Fibroblast of peridontal ligament (primary cell): ENCODE measurements at regions not wholly inside any gene's neighbourhood (a gene's known extent, or its start where the extent isn't known, plus 50 kb on each side); places are given as distances from the start of the nearest gene placed in this dataset.

Experiments used
- DNase-seq: peaks from one replicate; pipeline ENCODE4 v3.0.0-alpha.2; 2010; ENCODE audit errors: extremely low read depth

DNA sequence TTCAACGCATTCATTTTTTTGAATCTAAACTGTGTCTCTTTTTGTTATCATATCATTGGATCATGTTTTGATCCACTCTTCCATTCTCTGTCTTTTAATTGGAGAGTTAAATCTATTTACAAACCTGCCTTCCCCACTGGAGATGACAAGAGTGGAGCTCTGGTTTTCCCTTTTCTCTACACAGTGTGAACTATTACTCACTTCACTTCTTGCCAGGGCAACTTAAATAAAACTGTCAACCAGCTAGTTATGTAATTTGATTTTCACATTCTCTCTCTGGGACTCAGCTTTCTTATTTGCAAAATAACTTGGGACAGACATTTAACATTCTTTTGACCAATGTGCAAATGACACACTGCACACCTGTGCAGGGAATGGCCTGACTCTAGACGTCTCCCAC lies 230.8 kb upstream of the CST7 start:
- DNase-seq, result no peak

DNA sequence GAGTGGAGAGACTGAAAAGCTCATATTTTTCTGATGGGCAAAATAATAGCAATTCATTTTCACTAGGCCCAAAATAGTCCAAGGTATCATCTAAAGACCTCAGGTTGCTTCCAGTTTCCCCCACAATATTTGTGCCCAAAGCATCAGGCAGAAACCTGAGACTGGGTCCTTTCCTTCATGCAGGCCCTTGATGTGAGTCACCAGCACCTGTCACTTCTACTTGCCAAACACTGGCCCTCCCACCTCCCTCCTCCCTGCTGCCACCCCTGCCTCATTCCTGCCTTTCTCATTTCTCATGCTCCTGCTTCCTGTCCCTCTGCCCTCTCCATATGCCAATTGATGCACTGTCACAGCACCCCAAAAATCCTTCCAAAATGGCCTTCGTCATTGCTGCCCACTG lies 230.4 kb upstream of the CST7 start:
- no peak for DNase-seq

DNA sequence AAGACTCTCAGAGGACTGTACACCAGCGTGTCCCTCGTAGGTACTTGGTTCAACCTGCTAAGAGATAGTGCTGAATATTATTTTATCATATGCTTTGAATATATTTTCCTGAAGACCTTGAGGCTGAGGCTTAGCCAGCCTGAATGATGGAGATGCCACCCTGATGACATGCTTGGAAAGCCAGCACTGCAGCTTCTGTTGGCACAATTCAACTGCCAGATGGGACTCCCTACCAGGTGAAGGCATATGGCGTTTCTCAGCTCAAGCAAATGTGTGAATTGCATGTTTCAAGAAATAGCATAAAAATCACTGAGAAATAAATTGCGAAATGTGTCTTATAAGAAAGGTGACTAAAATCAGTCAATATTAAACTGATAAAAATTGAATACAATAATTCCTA lies 228.1 kb upstream of the CST7 start:
- DNase-seq, result no peak

DNA sequence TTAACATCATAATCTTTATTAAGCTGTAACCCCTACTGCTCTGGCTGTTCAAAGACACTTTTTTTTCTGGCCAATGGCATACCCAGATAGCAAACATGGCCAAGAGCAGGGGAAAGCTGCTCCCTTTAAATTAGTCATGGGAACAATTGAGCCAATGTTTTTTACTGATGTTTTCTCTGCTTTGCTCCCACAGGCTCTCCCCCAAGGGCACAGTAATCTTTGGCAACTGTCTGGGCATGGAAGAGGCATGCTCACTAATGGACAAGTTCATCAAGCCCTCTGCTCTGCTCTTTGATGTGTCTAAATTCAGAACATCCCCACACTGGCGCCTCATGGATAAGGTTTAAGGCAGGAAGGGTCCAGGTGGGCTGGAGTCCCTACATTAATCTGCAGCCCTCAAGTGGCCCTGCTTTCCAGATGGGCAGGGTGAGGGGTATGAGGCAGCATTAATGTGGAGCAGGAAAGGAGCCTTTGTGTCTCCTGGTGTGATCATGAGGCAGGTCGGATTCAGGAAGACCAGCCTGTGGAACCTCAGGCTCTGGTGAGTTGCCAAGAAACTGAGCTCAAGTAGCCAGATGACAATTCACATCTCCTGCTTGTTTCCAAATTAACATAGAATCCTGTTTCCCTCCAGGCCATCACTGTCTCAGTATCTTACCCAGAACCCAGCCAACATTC lies 227.0 kb upstream of the CST7 start:
- DNase-seq, result no peak

DNA sequence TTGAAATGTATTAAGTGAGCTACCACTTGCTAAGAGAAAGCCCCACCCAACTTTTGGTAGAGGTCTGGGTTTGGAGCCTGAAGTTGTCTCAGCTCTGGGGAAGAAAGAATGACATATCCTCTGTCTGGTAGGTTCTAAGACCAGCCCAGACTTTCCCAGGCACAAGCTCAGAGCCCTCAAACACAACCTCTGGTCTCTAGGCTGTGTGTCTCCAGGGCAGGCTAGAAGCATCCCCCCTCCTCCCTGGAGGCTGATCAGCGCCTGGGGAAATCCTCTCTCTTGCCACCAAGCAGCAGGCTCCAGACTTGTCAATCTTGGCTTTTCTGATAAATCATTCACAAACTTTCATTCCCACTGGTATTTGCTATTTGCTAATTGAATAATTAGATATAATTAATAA lies 226.5 kb upstream of the CST7 start:
- DNase-seq, result no peak

DNA sequence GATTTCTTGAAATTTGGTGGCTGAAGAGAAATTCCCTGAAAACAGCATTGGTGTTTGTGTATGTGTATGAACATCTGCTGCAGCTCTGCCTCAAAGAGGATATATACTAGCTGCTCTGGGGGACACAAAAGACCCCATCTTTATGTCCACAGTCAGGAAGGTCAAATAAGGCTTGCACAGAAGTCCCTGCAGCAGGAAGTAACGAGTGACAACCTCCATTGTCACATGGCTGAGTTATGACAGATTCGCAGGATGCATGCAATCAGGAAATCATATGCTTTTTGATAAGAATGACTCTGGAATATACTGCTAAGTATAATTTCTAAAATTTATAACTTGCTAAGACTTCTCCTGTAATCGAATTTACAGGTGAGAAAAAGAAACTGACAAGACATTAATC lies 225.9 kb upstream of the CST7 start:
- DNase-seq, result no peak

DNA sequence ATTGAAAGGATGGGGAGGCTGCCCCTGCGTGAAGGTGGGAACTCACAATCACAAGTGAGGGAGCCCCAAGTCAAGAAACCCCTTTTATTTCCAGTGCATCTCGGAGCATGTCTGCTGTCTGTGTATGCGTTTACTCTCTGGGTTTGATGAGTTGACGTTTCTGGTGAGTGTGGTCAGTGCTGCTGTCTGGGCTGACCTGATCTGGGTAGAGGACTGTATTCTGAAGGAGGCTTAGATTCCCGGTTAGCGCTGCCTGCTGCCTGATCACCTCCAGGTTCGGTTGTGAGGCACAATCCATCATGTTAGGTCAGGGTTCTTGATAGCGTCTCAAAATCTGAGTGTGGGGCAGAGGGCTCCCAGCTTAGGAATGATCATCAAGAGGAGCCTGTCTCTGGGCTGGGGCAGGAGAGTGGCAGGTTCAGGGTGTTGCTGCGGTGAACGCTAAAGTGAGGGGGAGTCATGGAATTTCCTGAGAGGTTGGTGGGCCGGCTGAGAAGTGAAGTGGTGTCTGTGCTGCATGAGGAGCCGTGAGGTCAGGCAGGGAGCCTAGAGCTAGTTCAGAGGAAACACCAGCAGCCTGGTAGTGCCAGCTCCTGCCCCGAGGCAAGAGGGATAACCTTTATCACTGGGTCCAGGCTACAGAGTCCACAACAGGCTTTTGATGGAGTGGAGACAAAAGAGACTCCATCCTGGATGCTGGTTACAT lies 225.3 kb upstream of the CST7 start:
- DNase-seq, result no peak

DNA sequence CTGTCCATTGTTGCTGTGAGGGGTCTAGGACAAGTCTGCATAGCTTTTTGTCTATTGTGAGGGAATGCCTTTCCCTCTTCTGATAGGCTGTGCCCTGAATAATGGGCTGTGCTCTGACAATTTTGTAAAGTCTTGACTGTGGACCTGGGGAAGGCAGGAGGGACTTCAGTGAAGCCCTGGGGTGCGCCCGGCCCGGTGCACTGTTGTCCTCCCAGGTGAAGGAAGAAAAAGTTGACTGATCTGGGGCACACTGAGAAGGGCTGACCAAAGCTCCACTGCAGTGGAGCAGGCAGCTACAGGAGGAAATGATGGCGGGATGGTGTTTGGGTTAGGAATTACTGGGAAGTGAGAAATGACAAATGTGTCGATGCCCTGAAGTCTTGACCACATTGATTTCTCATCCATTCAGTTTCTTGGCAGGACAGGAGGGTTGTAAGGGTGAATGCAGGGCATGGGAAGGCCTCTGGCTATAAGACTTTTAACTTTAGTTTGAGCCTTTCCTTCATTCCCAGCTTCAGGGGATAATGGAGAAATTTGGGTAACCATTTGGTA lies 224.0 kb upstream of the CST7 start:
- no peak for DNase-seq

DNA sequence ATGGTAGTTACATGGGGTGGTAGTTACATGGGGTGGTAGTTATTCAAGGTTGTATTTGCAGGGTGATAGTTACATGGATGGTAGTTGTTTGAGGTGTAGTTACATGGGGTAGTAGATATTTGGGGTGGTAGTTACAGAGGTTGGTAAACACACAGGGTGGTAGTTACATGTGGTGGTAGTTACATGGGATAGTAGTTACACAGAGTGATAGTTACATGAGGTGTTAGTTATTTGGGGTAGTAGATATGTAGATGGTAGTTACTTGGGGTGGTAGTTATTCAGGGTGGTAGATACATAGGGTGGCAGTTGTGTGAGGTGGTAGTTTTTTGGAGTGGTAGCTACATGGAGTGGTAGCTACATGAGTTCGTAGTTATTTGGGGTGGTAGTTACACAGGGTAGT lies 221.3 kb upstream of the CST7 start:
- no peak for DNase-seq

DNA sequence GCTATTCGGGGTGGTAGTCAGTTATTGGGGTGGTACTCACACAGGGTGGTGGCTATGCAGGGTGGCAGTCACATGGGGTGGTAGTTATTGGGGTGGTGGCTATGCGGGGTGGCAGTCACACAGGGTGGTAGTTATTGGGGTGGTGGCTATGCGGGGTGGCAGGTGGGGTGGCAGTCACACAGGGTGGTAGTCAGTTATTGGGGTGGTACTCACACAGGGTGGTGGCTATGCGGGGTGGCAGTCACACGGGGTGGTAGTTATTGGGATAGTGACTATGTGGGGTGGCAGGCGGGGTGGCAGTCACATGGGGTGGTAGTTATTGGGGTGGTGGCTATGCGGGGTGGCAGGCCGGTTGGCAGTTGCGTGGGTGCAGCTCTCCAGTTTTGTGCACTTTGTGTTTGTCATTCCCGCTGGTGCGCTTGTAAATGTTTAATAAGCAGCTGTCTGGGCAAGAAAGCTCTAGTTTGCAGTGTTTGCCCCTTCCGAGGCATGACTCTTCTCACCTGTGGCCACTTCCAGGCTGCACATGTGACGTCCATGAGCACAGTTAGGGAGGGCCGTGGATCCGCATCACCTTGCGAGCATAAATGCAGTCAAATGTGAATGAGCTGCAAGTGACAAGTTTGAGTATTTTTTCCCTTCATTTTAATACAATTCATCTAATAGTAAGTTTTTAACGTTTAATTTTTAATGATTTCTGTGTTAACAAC lies 219.0 kb upstream of the CST7 start:
- DNase-seq, result no peak

DNA sequence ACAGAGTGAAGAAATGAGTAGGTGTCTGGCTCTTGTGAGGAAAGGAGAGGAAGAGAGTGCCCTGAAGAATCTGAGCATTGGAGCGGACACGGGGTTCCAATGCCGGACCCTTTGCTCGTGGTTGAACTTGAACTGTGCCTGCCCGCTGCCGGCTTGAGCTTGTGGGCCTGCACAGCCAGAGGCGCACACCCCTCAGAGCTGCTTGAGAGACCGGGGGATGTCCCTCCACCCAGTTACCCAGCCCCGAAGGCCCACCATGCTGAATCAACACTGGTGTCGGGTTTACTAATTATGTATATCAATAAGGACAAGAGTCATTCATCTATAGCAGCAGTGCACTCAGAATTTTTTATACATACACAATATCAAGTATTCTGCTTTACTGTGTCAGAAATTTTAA lies 218.3 kb upstream of the CST7 start:
- DNase-seq, result no peak

DNA sequence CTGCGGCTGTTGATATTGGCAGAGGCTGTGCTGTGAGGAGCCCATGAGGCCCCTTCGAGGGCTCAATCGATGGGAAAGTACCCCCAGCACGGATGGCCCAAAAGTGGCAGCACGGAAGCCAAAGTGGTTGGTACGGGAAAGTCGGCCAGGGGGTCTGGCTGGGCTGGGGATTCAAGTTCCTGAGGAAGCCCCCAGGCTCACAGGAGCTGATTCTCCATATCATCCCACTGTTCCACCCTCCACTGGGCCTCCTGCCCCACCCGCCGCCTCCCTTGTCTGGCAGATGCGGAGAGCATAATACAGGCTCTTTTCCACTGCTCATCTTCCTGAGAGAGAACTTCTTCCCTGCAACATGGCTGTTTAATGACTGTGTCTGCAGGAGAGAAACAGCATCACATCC lies 217.8 kb upstream of the CST7 start:
- no peak for DNase-seq

DNA sequence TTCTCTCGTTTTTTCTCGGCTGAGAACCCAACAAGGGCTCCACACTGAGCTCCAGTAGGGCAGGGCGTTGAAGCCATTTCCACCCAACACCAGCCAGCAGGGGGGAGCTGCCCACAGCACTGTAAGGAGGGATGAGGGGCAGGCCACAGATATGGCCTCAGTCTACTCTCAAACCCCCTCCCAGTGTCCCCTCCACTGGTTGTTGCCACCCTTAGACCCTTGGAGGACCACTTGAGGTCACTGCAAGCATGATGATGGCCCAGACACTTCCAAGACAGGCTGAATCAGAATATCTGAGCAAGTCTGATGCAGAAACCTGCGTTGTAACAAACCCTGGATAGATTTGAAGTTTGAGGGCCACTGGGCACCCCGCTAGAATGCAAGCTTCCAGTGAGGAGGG lies 217.0 kb upstream of the CST7 start:
- no peak for DNase-seq

DNA sequence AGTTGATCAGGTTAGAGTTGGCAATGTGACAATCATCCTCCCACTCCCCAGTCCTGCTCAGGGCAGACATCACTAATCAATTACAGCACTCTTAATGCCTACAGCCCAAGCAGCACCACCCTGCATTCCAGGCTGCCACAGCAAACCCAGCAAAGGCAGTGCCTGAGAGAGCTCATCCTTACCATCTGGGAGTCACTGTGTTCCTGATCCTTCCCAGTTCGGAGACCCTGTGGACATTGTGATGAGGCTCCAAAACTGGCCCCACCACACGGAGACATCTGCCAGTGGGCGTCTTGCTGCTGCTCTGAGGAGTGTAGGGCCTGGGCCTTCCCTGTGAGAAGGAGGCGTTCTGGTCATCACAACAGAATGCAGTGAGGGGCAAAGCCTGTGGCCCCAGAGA lies 216.5 kb upstream of the CST7 start:
- DNase-seq, result no peak

DNA sequence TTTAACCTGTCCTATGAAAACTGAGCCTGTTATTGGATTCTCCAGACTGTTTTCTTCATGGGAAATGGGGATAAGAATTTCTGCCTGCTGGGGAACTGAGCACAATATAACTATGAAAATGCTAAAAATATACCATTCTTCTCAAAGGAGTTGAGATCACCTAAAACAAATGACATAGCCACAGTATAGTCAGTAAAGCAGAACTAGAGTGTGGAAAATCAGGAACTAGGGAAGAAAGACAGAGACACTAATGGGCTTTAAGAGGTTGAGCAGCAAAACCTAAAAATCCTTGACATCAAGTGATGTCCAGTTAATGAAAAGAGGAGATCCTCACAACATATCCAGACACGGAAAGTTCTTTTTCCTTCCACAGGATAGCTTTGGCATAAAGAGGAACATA lies 215.7 kb upstream of the CST7 start:
- no peak for DNase-seq

DNA sequence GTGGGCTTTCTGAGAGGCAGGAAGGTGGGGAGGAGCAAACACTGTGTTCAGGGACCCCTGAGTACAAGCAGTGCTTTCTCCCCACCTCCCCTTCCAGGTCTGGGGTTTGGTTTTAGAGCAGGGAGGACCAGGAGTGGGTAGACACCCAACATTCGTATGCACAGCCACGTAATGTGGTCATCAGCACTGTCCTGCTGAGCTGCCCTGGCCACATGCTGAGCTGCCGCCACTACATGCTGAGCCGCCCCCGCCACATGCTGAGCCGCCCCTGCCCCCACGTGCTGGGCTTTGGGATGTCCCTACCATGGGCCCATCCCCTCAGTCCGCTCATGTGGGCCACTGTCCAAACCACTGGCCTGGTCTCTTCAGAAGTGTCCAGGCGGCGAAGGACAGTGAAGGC lies 214.9 kb upstream of the CST7 start:
- DNase-seq, result no peak

DNA sequence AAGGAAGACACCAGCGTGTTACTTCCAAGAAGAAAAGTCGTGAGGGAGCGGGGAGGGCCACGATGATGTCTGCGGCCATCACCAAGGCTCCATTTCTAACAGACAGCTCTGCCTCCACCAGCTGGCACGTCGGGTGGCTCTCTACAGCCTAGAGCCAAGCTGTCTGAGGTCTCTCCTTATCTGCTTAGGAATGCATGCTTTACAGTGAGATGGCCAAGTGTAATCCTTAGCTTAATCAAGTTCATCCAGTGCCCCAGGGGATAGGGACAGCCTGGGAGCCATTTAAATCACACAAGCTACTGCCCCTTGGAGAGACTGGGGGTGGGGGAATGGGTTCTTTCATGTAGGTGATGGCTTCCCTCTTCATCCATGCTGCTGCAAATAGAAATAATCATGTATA lies 213.8 kb upstream of the CST7 start:
- DNase-seq, result no peak

DNA sequence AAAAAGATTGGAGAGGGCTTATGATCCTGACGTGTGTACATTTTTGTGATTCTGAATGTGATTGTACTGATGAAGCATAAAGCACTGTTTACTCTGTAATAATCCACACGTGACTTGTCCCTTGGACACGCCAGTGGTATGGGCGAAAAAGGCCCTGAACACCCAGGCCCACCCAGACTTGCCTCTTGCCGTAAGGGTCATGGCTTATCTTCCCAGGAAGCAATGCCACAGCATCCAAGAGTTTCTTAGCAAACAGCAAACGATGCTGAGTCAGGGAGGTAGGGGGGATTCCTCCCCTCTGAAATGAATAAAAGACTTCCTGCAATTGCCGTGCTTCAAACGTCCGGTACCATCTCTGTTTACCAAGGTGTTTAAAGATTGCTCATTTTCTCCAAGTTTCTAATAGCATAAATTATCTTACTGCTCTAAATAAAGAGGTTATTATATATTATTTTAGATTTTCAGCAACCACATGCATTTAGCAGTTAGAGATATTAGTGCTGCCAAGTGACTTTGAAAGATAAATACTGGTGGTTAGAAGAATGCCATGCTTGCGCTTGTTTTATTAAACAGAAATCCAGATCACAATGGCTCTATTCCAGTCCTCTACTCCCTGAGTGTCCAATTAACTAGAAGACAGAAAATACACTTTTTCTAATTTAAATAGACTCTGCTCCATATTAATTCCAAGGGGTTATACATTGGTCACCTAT lies 212.8 kb upstream of the CST7 start:
- peak; percentile 72 for DNase-seq

DNA sequence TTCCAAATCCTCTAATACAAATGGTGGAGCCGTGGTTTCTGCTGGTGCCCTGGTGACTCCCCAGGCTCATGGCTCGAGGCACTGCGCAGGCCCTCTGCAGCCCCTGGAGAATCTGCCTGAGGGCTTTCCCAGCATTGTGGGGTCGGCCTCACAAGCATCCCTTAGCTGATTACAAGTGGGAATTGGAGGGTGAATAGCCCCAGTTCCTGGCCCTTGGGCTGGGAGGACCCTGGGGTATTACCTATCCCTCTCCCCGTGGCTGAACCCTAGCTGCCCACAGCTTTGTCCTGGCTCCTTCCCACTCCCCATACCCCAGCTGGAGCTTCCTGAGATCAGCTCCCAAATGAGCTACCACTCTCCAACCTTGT lies 212.2 kb upstream of the CST7 start:
- DNase-seq, result no peak

DNA sequence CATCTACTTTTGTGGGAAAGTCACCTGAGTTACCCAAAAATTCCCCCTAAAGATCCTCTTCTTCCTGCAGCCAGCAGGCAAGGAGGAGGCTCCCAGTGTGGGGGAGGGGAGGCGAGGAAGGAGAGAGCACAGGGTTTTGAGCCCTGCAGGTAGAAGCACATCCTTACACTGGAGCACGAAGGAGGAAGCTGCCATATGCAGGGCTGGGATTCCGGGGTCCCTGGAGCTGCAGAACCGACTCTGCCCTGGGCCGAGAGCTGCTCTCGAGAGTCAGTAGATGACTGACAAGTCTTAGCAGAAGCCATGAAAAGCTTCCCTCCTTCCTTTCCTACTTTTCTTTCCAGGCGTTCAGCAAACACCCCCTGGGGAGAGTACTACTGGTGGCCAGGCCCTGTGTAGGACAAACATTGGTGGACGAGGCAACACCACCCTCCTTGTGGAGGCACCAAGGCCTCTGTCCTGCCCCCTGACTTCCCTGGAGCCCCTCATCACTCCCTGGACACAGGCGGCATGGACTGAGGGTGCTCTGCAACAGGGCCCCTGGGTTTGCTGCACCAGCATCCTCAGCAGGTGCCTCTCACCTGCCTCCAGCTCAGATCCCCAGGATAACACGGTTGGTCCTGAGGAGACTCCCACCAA lies 211.7 kb upstream of the CST7 start:
- no peak for DNase-seq

DNA sequence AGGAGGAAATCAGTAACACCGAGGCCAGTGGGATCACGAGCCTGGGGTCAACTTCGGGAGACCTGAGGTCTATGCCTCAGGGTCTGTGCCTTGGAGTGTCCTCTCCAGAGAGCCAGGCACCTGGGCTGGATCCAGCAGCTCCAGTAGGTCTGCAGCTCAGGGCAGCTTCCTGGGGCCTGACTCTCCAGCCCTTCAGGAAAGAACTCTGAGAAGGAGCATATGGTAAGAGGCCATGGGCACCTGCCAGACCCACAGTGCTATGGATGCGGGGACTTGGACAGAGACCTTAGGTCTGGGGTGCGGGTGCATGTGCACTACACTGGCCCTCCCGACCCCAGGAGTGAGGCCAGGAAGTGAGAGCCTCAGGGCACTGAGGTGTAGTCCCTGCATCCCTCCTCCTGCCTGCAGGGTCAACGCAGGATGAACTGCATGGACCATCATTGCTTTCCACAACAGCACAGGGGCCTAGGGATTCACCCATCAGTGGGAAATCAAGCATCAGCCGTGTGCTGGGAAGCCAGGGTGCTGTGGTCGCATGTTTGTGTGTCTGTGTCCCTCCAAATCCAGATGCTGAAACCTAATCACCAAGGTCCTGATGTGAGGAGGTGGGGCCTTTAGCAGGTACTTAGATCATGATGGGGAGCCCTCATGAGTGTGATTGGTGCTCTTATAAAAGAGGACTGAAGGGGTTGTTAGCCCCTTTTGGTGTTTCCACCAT lies 210.9 kb upstream of the CST7 start:
- DNase-seq, result no peak
